HUES6 (cell line): ENCODE measurements at regions not wholly inside any gene's neighbourhood (a gene's known extent, or its start where the extent isn't known, plus 50 kb on each side); places are given as distances from the start of the nearest gene placed in this dataset.

ENCODE experiments used
- H3K27ac ChIP-seq: 2 replicates; pipeline ENCODE4 v1.7.0; 2013; ENCODE audit warnings: low read depth, mild to moderate bottlenecking, low read length, inconsistent platforms
- H3K27me3 ChIP-seq: 2 replicates; pipeline ENCODE4 v1.6.1; 2013; ENCODE audit warnings: low read length; ENCODE audit not compliant: control insufficient read depth, insufficient read depth
- H3K36me3 ChIP-seq: 2 replicates; pipeline ENCODE4 v1.6.1; 2013; ENCODE audit warnings: low read length; ENCODE audit not compliant: control insufficient read depth, insufficient read depth
- H3K4me1 ChIP-seq: 2 replicates; pipeline ENCODE4 v1.6.1; 2013; ENCODE audit warnings: low read length; ENCODE audit not compliant: control insufficient read depth, insufficient read depth
- H3K4me3 ChIP-seq: 2 replicates; pipeline ENCODE4 v1.5.1; 2013; ENCODE audit warnings: low read depth, low read length
- H3K9ac ChIP-seq: one replicate; pipeline ENCODE4 v1.6.1; 2013; ENCODE audit warnings: mild to moderate bottlenecking, low read length
- H3K9me3 ChIP-seq: 2 replicates; pipeline ENCODE4 v1.6.1; 2013; ENCODE audit warnings: low read depth, low read length; ENCODE audit not compliant: control insufficient read depth, insufficient read depth

GRCh38 chr19:30130356-30131122 is 188.5 kb downstream of the URI1 start:
- H3K4me1 ChIP-seq = no peaks in the 10 kb centered on the region
- no peaks in the 10 kb centered on the region for H3K27me3 ChIP-seq
- no peak overlapping the region for H3K4me3 ChIP-seq
- no peak overlapping the region for H3K27ac ChIP-seq
- no peaks in the 10 kb centered on the region for H3K9me3 ChIP-seq
- no peak overlapping the region for H3K9ac ChIP-seq
- no peaks in the 10 kb centered on the region for H3K36me3 ChIP-seq

- Histone ChIP-seq H3K9me3 (no peaks in the 10 kb centered on the region), H3K9ac (no peak overlapping the region), H3K27ac (no peak overlapping the region), H3K36me3 (no peaks in the 10 kb centered on the region), H3K27me3 (no peaks in the 10 kb centered on the region), H3K4me1 (no peaks in the 10 kb centered on the region), H3K4me3 (no peak overlapping the region)
Measured at GRCh38 chr19:30131246-30131645, 189.2 kb downstream of the URI1 start.

GRCh38 chr19:30131722-30132291 is 189.8 kb downstream of the URI1 start:
- Histone ChIP-seq H3K36me3 (no peaks in the 10 kb centered on the region), H3K9ac (no peak overlapping the region), H3K4me3 (no peak overlapping the region), H3K27ac (no peak overlapping the region), H3K4me1 (no peaks in the 10 kb centered on the region), H3K9me3 (no peaks in the 10 kb centered on the region), H3K27me3 (no peaks in the 10 kb centered on the region)

DNA sequence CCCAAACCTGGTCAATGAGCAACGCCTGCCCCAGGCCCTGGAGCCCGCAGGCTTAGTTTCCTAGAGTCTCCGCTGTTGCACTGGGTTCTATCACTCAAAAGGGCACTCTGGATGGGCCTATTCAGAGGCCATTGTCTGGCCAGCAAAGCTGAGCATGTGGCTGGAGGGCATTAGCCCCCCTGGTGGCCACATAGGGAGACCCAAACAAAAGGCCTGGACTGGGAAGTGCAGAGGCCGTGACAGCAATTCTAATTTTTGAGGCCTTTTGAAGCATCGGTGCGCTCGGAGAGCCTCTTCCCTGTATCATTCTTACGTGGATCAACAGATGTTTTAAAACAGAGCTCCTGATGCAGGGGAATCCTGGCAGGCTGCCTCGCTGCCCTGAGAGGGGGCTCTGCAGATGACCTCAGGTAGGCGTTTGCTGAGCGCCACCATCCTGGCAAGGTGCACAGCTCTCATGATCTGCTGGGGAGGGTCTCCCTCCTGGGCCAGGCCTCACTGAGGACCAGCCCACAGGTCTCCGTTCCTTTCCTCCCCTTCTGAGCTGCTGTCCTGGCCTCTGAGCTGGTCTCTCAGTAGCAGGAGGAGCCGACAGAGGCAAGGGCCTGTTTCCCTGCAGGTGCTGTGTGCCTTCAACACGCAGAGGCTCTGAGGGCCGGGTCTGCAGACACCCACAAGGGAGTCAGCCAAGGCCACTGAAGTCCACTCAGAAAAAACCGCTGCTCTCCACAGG is 190.5 kb downstream of the URI1 start:
- no peaks in the 10 kb centered on the region for H3K27me3 ChIP-seq
- H3K9ac ChIP-seq = no peak overlapping the region
- no peaks in the 10 kb centered on the region for H3K36me3 ChIP-seq
- H3K9me3 ChIP-seq = no peaks in the 10 kb centered on the region
- no peak overlapping the region for H3K4me3 ChIP-seq
- H3K4me1 ChIP-seq = no peaks in the 10 kb centered on the region
- H3K27ac ChIP-seq = no peak overlapping the region

GRCh38 chr19:30133803-30134202 is 191.8 kb downstream of the URI1 start:
- Histone ChIP-seq H3K9me3 (no peaks in the 10 kb centered on the region), H3K4me3 (no peak overlapping the region), H3K27me3 (no peaks in the 10 kb centered on the region), H3K4me1 (no peaks in the 10 kb centered on the region), H3K9ac (no peak overlapping the region), H3K36me3 (no peaks in the 10 kb centered on the region), H3K27ac (no peak overlapping the region)

GRCh38 chr19:30135093-30135757 is 193.2 kb downstream of the URI1 start:
- H3K4me3 ChIP-seq = no peak overlapping the region
- no peaks in the 10 kb centered on the region for H3K4me1 ChIP-seq
- no peaks in the 10 kb centered on the region for H3K36me3 ChIP-seq
- no peak overlapping the region for H3K27ac ChIP-seq
- H3K27me3 ChIP-seq = no peaks in the 10 kb centered on the region
- H3K9ac ChIP-seq = no peak overlapping the region
- no peaks in the 10 kb centered on the region for H3K9me3 ChIP-seq

DNA sequence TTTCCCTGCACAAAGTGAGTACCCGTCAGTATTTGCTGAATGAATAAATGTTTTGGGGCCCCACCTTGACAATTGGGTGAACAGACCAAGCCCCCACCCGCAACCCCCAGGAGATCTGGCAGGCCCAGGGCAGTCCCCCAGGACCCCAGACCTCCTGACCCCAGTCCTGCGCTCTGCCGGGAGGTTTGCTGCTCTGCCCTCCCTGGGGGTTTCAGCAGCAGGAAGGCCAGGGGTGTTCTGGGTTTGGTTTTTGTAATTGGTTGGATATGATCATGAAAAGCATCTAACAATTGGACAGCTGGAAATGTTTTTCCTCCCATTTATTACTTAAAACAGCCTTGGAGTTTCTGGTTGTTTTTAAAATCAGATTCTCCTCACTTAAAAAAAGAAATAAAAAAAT is 193.8 kb downstream of the URI1 start:
- H3K27me3 ChIP-seq = no peaks in the 10 kb centered on the region
- H3K4me3 ChIP-seq = no peak overlapping the region
- H3K36me3 ChIP-seq = no peaks in the 10 kb centered on the region
- no peaks in the 10 kb centered on the region for H3K4me1 ChIP-seq
- no peak overlapping the region for H3K27ac ChIP-seq
- no peak overlapping the region for H3K9ac ChIP-seq
- H3K9me3 ChIP-seq = no peaks in the 10 kb centered on the region

DNA sequence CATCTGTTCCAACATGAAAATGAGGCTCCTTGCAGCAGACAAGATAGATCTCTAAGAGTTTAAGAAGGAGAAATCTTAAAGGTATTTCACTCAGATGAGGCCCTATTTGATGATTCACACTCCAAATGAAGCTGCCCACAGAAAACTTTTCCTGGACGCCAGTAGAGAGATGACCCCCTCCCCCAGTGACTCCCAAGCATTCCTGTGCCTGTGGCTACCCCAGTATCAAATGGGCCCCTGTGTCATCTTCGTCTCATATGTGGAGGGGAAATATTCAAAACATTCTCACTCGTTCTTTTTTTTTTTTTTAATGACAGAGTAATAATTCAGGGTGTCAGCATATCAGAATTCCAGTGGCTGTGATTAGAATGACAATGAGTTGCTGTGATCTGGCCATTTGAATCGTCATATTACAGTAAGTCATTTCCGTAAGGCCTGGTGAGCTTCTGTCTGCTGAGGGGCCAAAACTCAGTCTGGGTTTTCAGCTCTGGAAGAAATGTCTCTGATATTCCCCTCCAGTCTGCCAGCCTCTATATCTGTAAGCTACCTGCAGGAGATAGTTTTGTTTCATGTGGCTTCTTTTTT is 194.7 kb downstream of the URI1 start:
- Histone ChIP-seq H3K27me3 (no peaks in the 10 kb centered on the region), H3K9me3 (no peaks in the 10 kb centered on the region), H3K36me3 (no peaks in the 10 kb centered on the region), H3K4me3 (no peak overlapping the region), H3K9ac (no peak overlapping the region), H3K27ac (no peak overlapping the region), H3K4me1 (no peaks in the 10 kb centered on the region)

DNA sequence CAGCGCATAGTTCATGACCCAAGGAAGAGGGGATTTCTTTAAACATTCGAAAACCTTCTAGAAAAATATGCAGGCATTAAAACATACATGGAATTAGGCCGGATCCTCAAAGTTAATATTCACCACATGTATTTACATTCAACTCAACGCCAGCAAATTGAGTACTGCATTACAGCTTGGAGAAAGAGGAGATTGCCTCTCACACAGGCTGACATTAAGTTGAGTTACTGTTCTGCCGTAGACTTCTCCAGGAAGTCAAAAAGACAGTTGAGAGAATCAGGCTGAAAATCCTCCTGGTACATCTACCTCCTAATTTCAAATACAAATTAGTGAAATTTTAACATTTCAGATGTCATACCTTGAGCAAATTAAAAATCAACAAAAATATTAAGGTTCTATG is 195.7 kb downstream of the URI1 start:
- no peaks in the 10 kb centered on the region for H3K9me3 ChIP-seq
- no peaks in the 10 kb centered on the region for H3K36me3 ChIP-seq
- no peaks in the 10 kb centered on the region for H3K27me3 ChIP-seq

GRCh38 chr19:30144242-30144758 is 202.3 kb downstream of the URI1 start:
- Histone ChIP-seq H3K9ac (no peak overlapping the region), H3K9me3 (no peaks in the 10 kb centered on the region), H3K36me3 (no peaks in the 10 kb centered on the region), H3K27me3 (no peaks in the 10 kb centered on the region), H3K4me3 (no peak overlapping the region), H3K4me1 (no peaks in the 10 kb centered on the region), H3K27ac (no peak overlapping the region)

More for the DNA sequence above, 195.7 kb downstream of the URI1 start:
- Histone ChIP-seq H3K27ac (no peak overlapping the region), H3K9ac (no peak overlapping the region), H3K4me3 (no peak overlapping the region), H3K4me1 (no peaks in the 10 kb centered on the region)
